GM19043 (cell line): ENCODE measurements at regions not wholly inside any gene's neighbourhood (a gene's known extent, or its start where the extent isn't known, plus 50 kb on each side); places are given as distances from the start of the nearest gene placed in this dataset.
A peak's percentile ranks its signal among the peaks of the same experiment; 100 is the strongest.

ENCODE experiments used
- ATAC-seq: cut with Tn5 transposase; IDR thresholded peaks from one replicate; pipeline ENCODE4 v1.9.1; 2021; ENCODE audit warnings: low read depth; ENCODE audit not compliant: unreplicated experiment

- ATAC-seq: no peak
Measured at GRCh38 chr5:96582343-96582742, 79.8 kb upstream of the CAST start.

GRCh38 chr5:96584712-96585111 lies 77.5 kb upstream of the CAST start:
- ATAC-seq: no peak

- no peak for ATAC-seq
Measured at GRCh38 chr5:96588539-96588938, 73.6 kb upstream of the CAST start.

DNA sequence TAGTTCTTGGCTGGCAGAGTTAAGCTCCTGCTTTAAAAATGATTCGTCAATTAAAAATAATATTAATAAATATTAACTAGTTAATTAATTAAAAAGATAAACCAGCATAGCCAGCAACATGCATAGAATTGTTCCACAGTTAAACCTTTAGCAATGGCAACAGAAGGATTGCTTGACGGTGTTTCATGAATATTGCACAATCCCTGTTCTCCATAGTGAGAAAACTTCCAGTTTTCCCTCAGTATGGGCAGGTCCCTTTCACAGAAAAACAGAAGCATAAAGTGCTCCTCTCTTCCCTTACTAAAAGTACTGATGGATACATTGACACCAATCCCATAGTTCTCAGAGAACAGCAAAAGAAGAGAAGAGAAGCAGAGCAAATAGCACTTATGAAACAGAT lies 71.4 kb upstream of the CAST start:
- ATAC-seq: no peak

DNA sequence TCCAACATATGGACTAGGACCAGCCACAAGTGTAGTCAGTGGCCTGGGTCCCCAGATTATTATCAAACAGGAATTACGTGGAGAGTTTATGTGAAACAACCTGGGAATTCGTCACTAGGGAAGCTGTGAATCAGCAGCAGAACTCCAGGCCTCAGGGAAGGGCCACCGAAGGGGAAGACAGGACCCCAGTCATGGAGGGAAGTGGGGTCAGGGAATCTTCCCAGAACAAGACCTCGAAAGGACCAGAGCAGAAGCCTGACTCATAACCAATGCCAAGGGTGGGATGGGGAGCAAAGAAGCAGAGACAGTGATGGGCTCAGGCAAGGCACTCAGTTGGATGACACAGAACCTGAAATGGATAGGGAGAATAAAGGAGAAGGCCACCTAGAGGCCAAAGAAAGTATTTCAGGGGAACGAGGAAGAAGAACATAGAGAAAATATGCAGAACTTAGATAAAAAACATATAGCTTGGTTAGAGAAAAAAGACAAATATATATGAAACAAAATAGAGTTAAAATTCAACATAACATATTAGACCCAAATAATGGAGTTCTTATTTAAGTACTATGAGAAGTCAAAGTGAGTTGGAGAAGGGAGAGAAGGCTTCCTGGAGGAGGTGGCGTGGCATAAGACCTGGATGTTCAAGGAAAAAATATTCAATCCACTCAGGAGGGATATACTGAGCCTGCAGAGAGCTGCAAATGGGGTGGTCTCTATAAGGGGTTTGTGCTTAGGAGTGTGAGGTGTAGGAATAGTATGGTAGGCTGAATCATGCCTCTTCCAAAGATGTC lies 66.7 kb upstream of the CAST start:
- ATAC-seq: no peak

DNA sequence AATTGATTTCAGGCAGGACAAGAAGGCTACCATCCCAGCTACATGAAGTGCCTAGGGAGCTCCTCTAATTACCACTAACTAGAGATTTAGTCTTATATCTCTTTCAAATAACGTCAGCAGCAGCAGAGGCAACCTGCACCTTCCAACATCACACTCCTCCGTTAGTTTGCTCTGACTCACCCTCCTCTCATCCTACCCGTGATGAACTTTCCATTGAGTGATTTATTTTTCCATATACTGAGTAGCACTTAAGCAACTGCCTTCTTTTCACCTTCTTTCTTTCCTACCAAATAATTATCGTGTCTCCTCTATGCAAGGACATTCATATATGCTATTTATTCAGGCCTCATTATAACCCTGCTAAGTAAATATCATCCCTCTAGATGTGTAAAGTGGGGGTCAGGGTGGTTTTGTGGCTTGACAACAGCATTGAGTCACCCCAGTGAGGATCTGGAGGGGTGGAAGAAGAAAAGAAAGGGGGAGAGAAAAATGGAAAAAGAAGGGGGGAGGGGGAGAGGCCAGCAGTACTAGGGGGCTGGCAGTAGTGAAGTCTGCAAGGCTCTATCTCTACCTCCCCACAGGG lies 64.6 kb upstream of the CAST start:
- no peak for ATAC-seq

DNA sequence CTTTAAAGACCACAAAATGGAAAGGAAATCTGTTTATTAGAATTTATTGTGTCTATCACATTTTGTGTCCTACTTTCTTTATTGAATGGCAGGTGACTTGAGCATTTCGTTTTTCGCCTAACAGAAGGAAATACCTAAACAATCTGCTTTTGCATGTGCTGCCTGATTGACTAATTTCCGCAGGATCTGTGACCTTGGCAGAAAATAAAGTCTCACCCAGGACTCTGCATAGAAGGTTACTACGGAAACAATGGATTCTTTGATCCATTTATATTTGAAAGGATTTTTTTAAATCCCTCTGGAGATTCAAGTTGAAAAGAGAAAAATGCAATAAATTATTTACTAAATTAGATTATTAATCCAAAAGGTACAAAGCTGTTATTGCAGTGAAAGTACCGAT lies 61.0 kb upstream of the CAST start:
- no peak for ATAC-seq

GRCh38 chr5:96601715-96602244 lies 60.4 kb upstream of the CAST start:
- ATAC-seq: peak; percentile 90

- ATAC-seq: no peak
Measured at GRCh38 chr5:96602776-96603175, 59.4 kb upstream of the CAST start.

DNA sequence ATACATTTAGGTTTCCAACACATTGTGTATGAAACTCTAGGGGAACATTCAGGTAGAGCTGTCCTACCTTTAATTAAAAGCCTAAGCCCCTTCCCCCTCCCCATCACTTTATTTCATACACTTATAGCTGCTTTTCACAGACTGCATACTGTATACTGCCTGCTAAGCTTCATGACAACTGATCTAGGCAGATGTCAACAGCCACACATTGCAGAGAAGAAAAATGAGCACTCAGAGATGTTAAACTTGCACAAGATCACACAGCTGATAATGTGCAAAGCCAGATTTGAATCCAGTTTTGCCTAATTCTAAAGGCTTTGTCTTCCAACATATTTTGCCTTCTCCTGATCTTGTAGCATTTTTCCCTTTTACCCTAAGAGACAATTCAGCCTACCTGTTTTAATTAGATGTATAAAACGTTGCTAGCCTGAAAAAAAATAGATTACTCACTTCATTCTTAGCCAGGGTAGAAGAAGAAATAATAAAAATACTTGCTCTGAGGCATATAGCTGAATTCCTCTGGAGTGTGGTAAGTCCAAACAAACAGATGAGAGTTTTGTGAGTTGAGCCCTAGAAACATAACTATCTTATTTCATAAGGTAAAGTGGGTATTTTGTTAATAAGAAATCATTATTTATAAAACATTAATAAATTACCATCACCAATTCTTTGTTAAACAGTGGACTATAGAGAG lies 56.9 kb upstream of the CAST start:
- ATAC-seq: no peak

- no peak for ATAC-seq
Measured at GRCh38 chr5:96609369-96609768, 52.8 kb upstream of the CAST start.

- ATAC-seq: no peak
Measured at GRCh38 chr5:96610747-96611146, 51.4 kb upstream of the CAST start.

DNA sequence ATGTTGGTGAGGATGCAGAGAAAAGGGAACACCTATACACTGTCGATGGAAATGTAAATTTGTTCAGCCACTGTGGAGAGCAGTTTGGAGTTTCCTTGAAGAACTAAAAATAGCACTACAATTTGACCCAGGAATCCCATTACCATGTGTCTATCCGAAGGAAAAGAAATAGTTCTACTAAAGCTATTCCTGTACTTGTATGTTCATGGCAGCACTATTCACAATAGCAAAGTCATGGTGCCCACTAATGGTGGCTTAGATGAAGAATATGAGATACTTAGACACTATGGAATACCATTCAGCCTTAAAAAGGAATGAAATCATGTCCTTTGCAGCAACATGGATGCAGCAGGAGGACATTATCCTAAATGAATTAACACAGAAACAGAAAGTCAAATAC lies 50.2 kb upstream of the CAST start:
- ATAC-seq: no peak
